Panc1 (cell line): ENCODE measurements at regions not wholly inside any gene's neighbourhood (a gene's known extent, or its start where the extent isn't known, plus 50 kb on each side); places are given as distances from the start of the nearest gene placed in this dataset.

Experiments used
- ATAC-seq: fragments of 200-7000 bp; cut with Tn5 transposase; 2 replicates; pipeline ENCODE4 v1.9.1; 2020; ENCODE audit warnings: mild to moderate bottlenecking, moderate library complexity
- BruUV-seq: library from RNA; stranded (reverse); fragments of 400-500 nt; replicated peaks from 2 replicates; lab custom pipeline; 2021; lab: Mats Ljungman, UMichigan
- CTCF ChIA-PET: fragments of 300-600 bp; sonication (Branson Sonifier 250); formaldehyde crosslinking; loops from one replicate; lab custom pipeline; 2022; ENCODE audit warnings: antibody characterized with exemption; lab: Charles Lee
- POLR2A ChIA-PET: fragments of 300-600 bp; sonication (Branson Sonifier 250); formaldehyde crosslinking; loops from one replicate; lab custom pipeline; 2022; ENCODE audit warnings: antibody characterized with exemption; lab: Charles Lee
- DNase-seq: peaks from one replicate; pipeline ENCODE4 v3.0.0-alpha.2; 2010; ENCODE audit warnings: low read depth, low spot score
- H3K27ac ChIP-seq: 2 replicates; pipeline ENCODE4 v1.5.1; 2011; ENCODE audit warnings: mild to moderate bottlenecking, low read length, inconsistent platforms
- H3K27me3 ChIP-seq: fragments of 200-500 bp; sonication (Bioruptor generic); 2 replicates; pipeline ENCODE4 v1.6.0; 2014; ENCODE audit warnings: low read length, inconsistent platforms; ENCODE audit not compliant: control insufficient read depth, insufficient read depth
- H3K36me3 ChIP-seq: fragments of 200-500 bp; sonication (Bioruptor generic); 2 replicates; pipeline ENCODE4 v1.5.1; 2014; ENCODE audit warnings: inconsistent platforms, mild to moderate bottlenecking, low read length, moderate library complexity; ENCODE audit not compliant: control insufficient read depth, insufficient read depth
- H3K4me1 ChIP-seq: 2 replicates; pipeline ENCODE4 v1.5.1; 2011; ENCODE audit warnings: inconsistent platforms, mild to moderate bottlenecking, low read length, moderate library complexity; ENCODE audit not compliant: control insufficient read depth, insufficient read depth
- H3K4me3 ChIP-seq, 2 experiments: 2 replicates each; pipeline ENCODE4 v1.5.1; 2011 to 2012; ENCODE audit warnings: low read depth in 2 of 2, low read length in 2 of 2, mild to moderate bottlenecking in 2 of 2, inconsistent platforms in 1 of 2, moderate library complexity in 1 of 2
- H3K9me3 ChIP-seq: fragments of 200-500 bp; sonication (Bioruptor generic); 2 replicates; pipeline ENCODE4 v1.5.1; 2014; ENCODE audit warnings: low read depth, mild to moderate bottlenecking, inconsistent platforms, low read length, moderate library complexity; ENCODE audit not compliant: control insufficient read depth, insufficient read depth
- CTCF ChIP-seq: fragments of 450-650 bp; IDR thresholded peaks from 2 replicates; pipeline ENCODE4 v1.5.1; 2017; ENCODE audit warnings: mild to moderate bottlenecking
- POLR2AphosphoS5 ChIP-seq: IDR thresholded peaks from 2 replicates; pipeline ENCODE4 v1.6.1; 2012; ENCODE audit warnings: mild to moderate bottlenecking, low read depth, low read length, moderate library complexity
- REST ChIP-seq, 2 experiments: IDR thresholded peaks; 2 replicates each; pipeline ENCODE4 v1.6.1; 2011 to 2012; ENCODE audit warnings: low read depth in 2 of 2, control low read depth in 1 of 2, low read length in 1 of 2, mild to moderate bottlenecking in 1 of 2, moderate library complexity in 1 of 2; ENCODE audit not compliant: insufficient read depth in 1 of 2
- SIN3A ChIP-seq: IDR thresholded peaks from 2 replicates; pipeline ENCODE4 v1.6.1; 2012; ENCODE audit warnings: low read depth, mild to moderate bottlenecking, low read length, moderate library complexity, borderline replicate concordance; ENCODE audit not compliant: insufficient read depth
- TCF7L2 ChIP-seq: IDR thresholded peaks from 2 replicates; pipeline ENCODE4 v1.6.1; 2011; ENCODE audit warnings: mild to moderate bottlenecking, low read depth, low read length, inconsistent platforms
- in situ Hi-C: cut with HindIII; loops from 2 replicates; pipeline ENCODE4 v1.10.0; 2016; ENCODE audit warnings: low sequenced_read_pairs, low pct_unique_long_range_greater_than_20kb
- intact Hi-C: fragments of 100-400 bp; cut with micrococcal nuclease; formaldehyde crosslinking; loops from one replicate; pipeline ENCODE4 v1.10.0; 2022; ENCODE audit not compliant: unreplicated experiment

GRCh38 chr1:90472775-90473174, 244.3 kb downstream of the BARHL2 start:
- CTCF ChIA-PET, result no interaction called here
- TF ChIP-seq CTCF (no peak), TCF7L2 (no peak), REST (IDR thresholded peaks at IDR 0.05; ENCODE audit: insufficient read depth in 1 of 2, low read depth in 2 of 2, low read length in 1 of 2) (no peak), SIN3A (no peak), POLR2AphosphoS5 (no peak)
- Histone ChIP-seq H3K36me3 (no peaks in the 10 kb centered on the region), H3K4me3 (no peak overlapping the region), H3K27ac (no peak overlapping the region), H3K4me1 (no peaks in the 10 kb centered on the region), H3K27me3 (no peaks in the 10 kb centered on the region), H3K9me3 (no peaks in the 10 kb centered on the region)
- POLR2A ChIA-PET, result no interaction called here
- no TSS peak for BruUV-seq
- DNase-seq, result no peak
- intact Hi-C loops, result no loop called here
- no peak for ATAC-seq
- in situ Hi-C loops, result no loop called here

GRCh38 chr1:90459570-90459969, 257.5 kb downstream of the BARHL2 start:
- POLR2A ChIA-PET, result no interaction called here

More at GRCh38 chr1:90459570-90459969, 257.5 kb downstream of the BARHL2 start:
- Histone ChIP-seq H3K4me1 (no peaks in the 10 kb centered on the region), H3K9me3 (no peaks in the 10 kb centered on the region), H3K4me3 (no peak overlapping the region), H3K36me3 (no peaks in the 10 kb centered on the region), H3K27ac (no peak overlapping the region), H3K27me3 (no peaks in the 10 kb centered on the region; the same call in 1 of the 2 replicates)
- DNase-seq (no peak), ATAC-seq (no peak)
- in situ Hi-C loops (no loop called here), intact Hi-C loops (no loop called here)
- BruUV-seq, result no TSS peak
- CTCF ChIA-PET, result no interaction called here
- TF ChIP-seq POLR2AphosphoS5 (no peak), SIN3A (no peak), CTCF (no peak), TCF7L2 (no peak)
